ENCODE measurements at regions not wholly inside any gene's neighbourhood (a gene's known extent, or its start where the extent isn't known, plus 50 kb on each side); places are given as distances from the start of the nearest gene placed in this dataset.

DNA sequence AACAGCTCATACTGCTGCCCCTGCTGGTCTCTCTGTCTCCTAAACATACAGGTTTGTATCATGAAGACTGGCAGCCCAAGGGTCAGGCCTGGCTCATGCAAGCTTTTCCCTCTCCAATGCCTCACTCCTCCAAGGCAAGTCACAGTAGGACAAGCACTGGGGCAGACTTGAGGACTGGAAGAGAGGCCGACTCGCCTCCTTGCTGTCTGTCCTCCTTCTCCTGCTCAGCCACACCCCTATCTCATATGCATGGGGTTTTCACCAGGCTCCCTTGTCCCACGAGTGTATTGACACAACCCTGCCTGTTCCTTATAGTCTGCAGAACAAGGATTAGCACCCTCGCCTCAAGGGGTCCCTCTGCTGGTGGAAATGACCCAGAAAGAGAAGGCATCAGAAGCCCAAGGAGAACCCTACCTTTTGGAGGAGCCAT is 223.7 kb downstream of the SOX11 start:
- peak in 4 of 7 experiments; percentile 21 to 41 (median 36) for TF ChIP-seq CTCF (IDR thresholded peaks at IDR 0.05)
- no peak for TF ChIP-seq POLR2AphosphoS5 (IDR thresholded peaks at IDR 0.05)
- no peak for TF ChIP-seq EP300 (IDR thresholded peaks at IDR 0.05)
